Endodermal cell (in vitro differentiated cells): ENCODE measurements at regions not wholly inside any gene's neighbourhood (a gene's known extent, or its start where the extent isn't known, plus 50 kb on each side); places are given as distances from the start of the nearest gene placed in this dataset.

ENCODE experiments used
- DNase-seq: peaks from one replicate; pipeline ENCODE4 v3.0.0-alpha.2; 2017
- H3K27ac ChIP-seq: 2 replicates; pipeline ENCODE4 v1.5.1; 2013; ENCODE audit warnings: mild to moderate bottlenecking, low read depth, low read length, moderate library complexity
- H3K27me3 ChIP-seq: 2 replicates; pipeline ENCODE4 v1.6.1; 2013; ENCODE audit warnings: mild to moderate bottlenecking, low read length, moderate library complexity; ENCODE audit not compliant: insufficient read depth, control insufficient read depth, poor library complexity, severe bottlenecking
- H3K36me3 ChIP-seq: 2 replicates; pipeline ENCODE4 v1.7.0; 2013; ENCODE audit warnings: mild to moderate bottlenecking, low read length, moderate library complexity; ENCODE audit not compliant: control insufficient read depth, insufficient read depth
- H3K4me1 ChIP-seq: one replicate; pipeline ENCODE4 v1.7.0; 2013; ENCODE audit warnings: low read length; ENCODE audit not compliant: control insufficient read depth, insufficient read depth
- H3K4me3 ChIP-seq: 2 replicates; pipeline ENCODE4 v1.5.1; 2013; ENCODE audit warnings: mild to moderate bottlenecking, low read length, moderate library complexity
- H3K9ac ChIP-seq: 2 replicates; pipeline ENCODE4 v1.6.1; 2013; ENCODE audit warnings: mild to moderate bottlenecking, low read length, moderate library complexity; ENCODE audit not compliant: poor library complexity, severe bottlenecking; ENCODE audit errors: extremely low read depth
- H3K9me3 ChIP-seq: 2 replicates; pipeline ENCODE4 v1.6.1; 2013; ENCODE audit warnings: mild to moderate bottlenecking, low read length, moderate library complexity; ENCODE audit not compliant: control insufficient read depth
- H3K27ac Mint-ChIP-seq: 2 replicates; pipeline ENCODE4 v1.8.0; 2020; ENCODE audit warnings: mixed read lengths
- H3K27me3 Mint-ChIP-seq: 2 replicates; pipeline ENCODE4 v1.8.0; 2021; ENCODE audit warnings: mild to moderate bottlenecking, mixed read lengths; ENCODE audit not compliant: insufficient read depth
- H3K36me3 Mint-ChIP-seq: 2 replicates; pipeline ENCODE4 v1.8.0; 2020; ENCODE audit warnings: low read depth, mixed read lengths
- H3K4me1 Mint-ChIP-seq: 2 replicates; pipeline ENCODE4 v1.8.0; 2020; ENCODE audit warnings: mixed read lengths
- H3K4me3 Mint-ChIP-seq: 2 replicates; pipeline ENCODE4 v1.8.0; 2020; ENCODE audit warnings: mild to moderate bottlenecking, moderate library complexity, mixed read lengths
- H3K9me3 Mint-ChIP-seq: 2 replicates; pipeline ENCODE4 v1.8.0; 2020; ENCODE audit warnings: mild to moderate bottlenecking, mixed read lengths
- CTCF ChIP-seq: fragments of 200-600 bp; sonication (generic); conservative IDR thresholded peaks from 2 replicates; pipeline ENCODE4 v1.5.0; 2021; ENCODE audit warnings: antibody characterized with exemption, mild to moderate bottlenecking
- WGBS, 2 experiments: methylation state at CpG; one replicate each; pipeline versions ENCODE4 v1.1.5 to v1.1.7; 2013; ENCODE audit warnings: missing lambda C conversion rate in 2 of 2, mixed read lengths in 1 of 2; ENCODE audit not compliant: insufficient coverage in 1 of 2, insufficient read length in 1 of 2; 5-methylcytosine and 5-hydroxymethylcytosine counted together

GRCh38 chr1:96384611-96385010 lies 337.0 kb upstream of the PTBP2 start:
- Mint-ChIP-seq H3K27me3 (no peaks in the 10 kb centered on the region), H3K36me3 (no peaks in the 10 kb centered on the region), H3K27ac (no peak overlapping the region), H3K9me3 (peaks cover 11% of the 10 kb centered on the region), H3K4me3 (no peak overlapping the region), H3K4me1 (no peaks in the 10 kb centered on the region)
- 100% methylated on average over 1 of the region's 2 CpGs for WGBS, 2 experiments
- Histone ChIP-seq H3K4me1 (no peaks in the 10 kb centered on the region), H3K27ac (no peak overlapping the region), H3K9me3 (peaks cover 18% of the 10 kb centered on the region), H3K36me3 (no peaks in the 10 kb centered on the region), H3K4me3 (no peak overlapping the region), H3K27me3 (no peaks in the 10 kb centered on the region), H3K9ac (no peak overlapping the region)
- TF ChIP-seq CTCF: no peak
- DNase-seq: no peak

- TF ChIP-seq CTCF: no peak
- Histone ChIP-seq H3K27me3 (no peaks in the 10 kb centered on the region), H3K9me3 (peaks cover 11% of the 10 kb centered on the region), H3K36me3 (no peaks in the 10 kb centered on the region), H3K27ac (no peak overlapping the region), H3K9ac (no peak overlapping the region), H3K4me3 (no peak overlapping the region), H3K4me1 (no peaks in the 10 kb centered on the region)
- no peak overlapping the region for H3K4me3 Mint-ChIP-seq
- no peaks in the 10 kb centered on the region for H3K27me3 Mint-ChIP-seq
- no peak for DNase-seq
- no peaks in the 10 kb centered on the region for H3K4me1 Mint-ChIP-seq
- 91 to 92% methylated on average over 1 to 3 of the region's 3 CpGs for WGBS, 2 experiments
- H3K9me3 Mint-ChIP-seq: peaks cover 3% of the 10 kb centered on the region
- H3K36me3 Mint-ChIP-seq: no peaks in the 10 kb centered on the region
- H3K27ac Mint-ChIP-seq: no peak overlapping the region
Observed at GRCh38 chr1:96387785-96388184, 333.8 kb upstream of the PTBP2 start.

GRCh38 chr1:96388421-96389310 lies 332.9 kb upstream of the PTBP2 start:
- H3K4me1 Mint-ChIP-seq: no peaks in the 10 kb centered on the region
- no peak for DNase-seq
- 88 to 100% methylated on average over 2 to 4 of the region's 4 CpGs for WGBS, 2 experiments
- no peak overlapping the region for H3K4me3 ChIP-seq
- no peak overlapping the region for H3K9ac ChIP-seq
- no peak overlapping the region for H3K27ac Mint-ChIP-seq
- H3K4me1 ChIP-seq: no peaks in the 10 kb centered on the region
- H3K36me3 Mint-ChIP-seq: no peaks in the 10 kb centered on the region
- H3K27me3 ChIP-seq: no peaks in the 10 kb centered on the region
- TF ChIP-seq CTCF: no peak
- no peaks in the 10 kb centered on the region for H3K36me3 ChIP-seq
- H3K27me3 Mint-ChIP-seq: no peaks in the 10 kb centered on the region
- H3K27ac ChIP-seq: no peak overlapping the region
- peaks cover 5% of the 10 kb centered on the region for H3K9me3 ChIP-seq
- no peak overlapping the region for H3K4me3 Mint-ChIP-seq
- peaks cover 3% of the 10 kb centered on the region for H3K9me3 Mint-ChIP-seq
